Osteoblast (primary cell): ENCODE measurements at regions not wholly inside any gene's neighbourhood (a gene's known extent, or its start where the extent isn't known, plus 50 kb on each side); places are given as distances from the start of the nearest gene placed in this dataset.

ENCODE experiments used
- DNase-seq: peaks from one replicate; pipeline ENCODE4 v3.0.0; 2011; ENCODE audit warnings: low spot score, mixed read lengths; ENCODE audit not compliant: insufficient read length; ENCODE audit errors: missing footprints
- H2AFZ ChIP-seq: 2 replicates; pipeline ENCODE4 v1.6.0; 2011; ENCODE audit warnings: mild to moderate bottlenecking, low read length
- H3K27ac ChIP-seq: 2 replicates; pipeline ENCODE4 v1.5.1; 2011; ENCODE audit warnings: mild to moderate bottlenecking, low read depth, low read length, moderate library complexity
- H3K27me3 ChIP-seq: 2 replicates; pipeline ENCODE4 v1.6.0; 2012; ENCODE audit warnings: mild to moderate bottlenecking, control low read depth, inconsistent platforms, low read length, moderate library complexity; ENCODE audit not compliant: insufficient read depth
- H3K36me3 ChIP-seq: 2 replicates; pipeline ENCODE4 v1.5.1; 2011; ENCODE audit warnings: mild to moderate bottlenecking, low read length, control low read depth, moderate library complexity; ENCODE audit not compliant: insufficient read depth
- H3K4me1 ChIP-seq: 2 replicates; pipeline ENCODE4 v1.5.1; 2011; ENCODE audit warnings: mild to moderate bottlenecking, low read length, control low read depth, moderate library complexity; ENCODE audit not compliant: insufficient read depth
- H3K4me2 ChIP-seq: 2 replicates; pipeline ENCODE4 v1.6.0; 2011; ENCODE audit warnings: mild to moderate bottlenecking, low read length; ENCODE audit not compliant: insufficient read depth
- H3K4me3 ChIP-seq: fragments of 200-600 bp; sonication (generic); 3 replicates; pipeline ENCODE4 v1.5.1; 2012; ENCODE audit warnings: mild to moderate bottlenecking, low read length, inconsistent platforms; ENCODE audit not compliant: insufficient read depth
- H3K79me2 ChIP-seq: 2 replicates; pipeline ENCODE4 v1.6.0; 2012; ENCODE audit warnings: mild to moderate bottlenecking, low read length, control low read depth, inconsistent platforms; ENCODE audit not compliant: insufficient read depth
- H3K9me3 ChIP-seq: 2 replicates; pipeline ENCODE4 v1.5.1; 2011; ENCODE audit warnings: low read depth, low read length, control low read depth
- H4K20me1 ChIP-seq: 2 replicates; pipeline ENCODE4 v1.6.0; 2012; ENCODE audit warnings: mild to moderate bottlenecking, low read length, control low read depth; ENCODE audit not compliant: insufficient read depth
- TF ChIP-seq, protein P1 (sequence below): IDR thresholded peaks from 2 replicates; pipeline ENCODE4 v1.5.1; 2011; ENCODE audit warnings: mild to moderate bottlenecking, low read depth, low read length, moderate library complexity; ENCODE audit errors: extremely low read depth

DNA sequence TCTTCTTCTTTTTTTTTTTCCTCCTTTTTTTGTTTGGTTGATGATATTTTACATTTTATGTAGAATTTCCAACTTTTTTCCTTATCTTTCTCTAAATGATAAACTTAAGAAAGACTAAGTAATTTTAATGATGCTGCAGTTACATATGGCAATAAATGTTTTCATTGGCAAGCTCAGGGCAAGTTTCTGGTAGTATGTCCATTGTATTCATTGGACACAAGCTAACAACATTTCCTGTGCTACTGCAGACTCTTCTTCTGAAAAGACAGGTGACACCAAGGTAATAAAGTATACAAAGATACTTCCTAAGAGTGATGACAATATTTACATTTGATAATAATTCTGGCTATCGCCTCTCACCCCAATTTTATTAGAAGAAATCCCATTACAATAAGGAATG, 219.2 kb upstream of the NFIA start:
- Histone ChIP-seq H3K27me3 (peaks cover 19% of the 10 kb centered on the region), H4K20me1 (no peaks in the 10 kb centered on the region), H3K4me2 (no peak overlapping the region), H3K36me3 (no peaks in the 10 kb centered on the region), H2AFZ (no peak overlapping the region), H3K9me3 (no peaks in the 10 kb centered on the region), H3K4me3 (no peak overlapping the region), H3K79me2 (no peaks in the 10 kb centered on the region), H3K27ac (no peak overlapping the region), H3K4me1 (no peaks in the 10 kb centered on the region)
- DNase-seq, result no peak
- TF ChIP-seq, protein P1, sequence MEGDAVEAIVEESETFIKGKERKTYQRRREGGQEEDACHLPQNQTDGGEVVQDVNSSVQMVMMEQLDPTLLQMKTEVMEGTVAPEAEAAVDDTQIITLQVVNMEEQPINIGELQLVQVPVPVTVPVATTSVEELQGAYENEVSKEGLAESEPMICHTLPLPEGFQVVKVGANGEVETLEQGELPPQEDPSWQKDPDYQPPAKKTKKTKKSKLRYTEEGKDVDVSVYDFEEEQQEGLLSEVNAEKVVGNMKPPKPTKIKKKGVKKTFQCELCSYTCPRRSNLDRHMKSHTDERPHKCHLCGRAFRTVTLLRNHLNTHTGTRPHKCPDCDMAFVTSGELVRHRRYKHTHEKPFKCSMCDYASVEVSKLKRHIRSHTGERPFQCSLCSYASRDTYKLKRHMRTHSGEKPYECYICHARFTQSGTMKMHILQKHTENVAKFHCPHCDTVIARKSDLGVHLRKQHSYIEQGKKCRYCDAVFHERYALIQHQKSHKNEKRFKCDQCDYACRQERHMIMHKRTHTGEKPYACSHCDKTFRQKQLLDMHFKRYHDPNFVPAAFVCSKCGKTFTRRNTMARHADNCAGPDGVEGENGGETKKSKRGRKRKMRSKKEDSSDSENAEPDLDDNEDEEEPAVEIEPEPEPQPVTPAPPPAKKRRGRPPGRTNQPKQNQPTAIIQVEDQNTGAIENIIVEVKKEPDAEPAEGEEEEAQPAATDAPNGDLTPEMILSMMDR, result no peak

DNA sequence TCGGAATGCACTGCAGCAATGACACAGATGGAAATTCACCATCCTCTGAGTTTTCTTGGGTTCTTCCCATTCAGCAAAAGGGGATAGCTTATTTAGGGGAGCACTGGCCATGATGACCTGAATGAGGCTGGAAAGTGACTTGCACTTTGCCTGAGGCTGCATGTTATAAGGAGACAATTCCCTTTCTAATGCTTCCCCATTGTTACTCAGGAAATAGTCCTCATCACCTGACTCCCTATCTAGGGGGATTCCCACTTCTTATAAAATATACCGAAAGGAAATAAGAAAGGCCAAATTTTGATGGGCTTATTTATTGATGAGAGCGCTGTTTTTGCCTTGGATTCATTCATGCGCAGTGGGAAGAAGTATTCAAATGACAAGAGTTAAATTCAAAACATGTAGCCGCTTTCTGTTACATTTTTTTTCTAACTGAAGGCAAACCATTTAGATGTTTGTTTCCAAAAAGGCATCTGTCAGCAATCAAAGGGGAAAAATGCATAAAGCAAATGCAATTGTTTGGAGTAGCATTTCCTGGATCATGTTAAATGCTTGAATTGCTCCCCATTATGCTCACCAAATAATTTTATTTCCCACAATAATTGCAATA, 220.3 kb upstream of the NFIA start:
- H3K4me1 ChIP-seq, result no peaks in the 10 kb centered on the region
- TF ChIP-seq, protein P1, result no peak
- no peaks in the 10 kb centered on the region for H3K79me2 ChIP-seq
- no peaks in the 10 kb centered on the region for H3K9me3 ChIP-seq
- H3K27ac ChIP-seq, result no peak overlapping the region
- peaks cover 19% of the 10 kb centered on the region for H3K27me3 ChIP-seq
- peak; percentile 18 for DNase-seq
- no peak overlapping the region for H2AFZ ChIP-seq
- H3K4me3 ChIP-seq, result no peak overlapping the region
- H3K36me3 ChIP-seq, result no peaks in the 10 kb centered on the region
- H4K20me1 ChIP-seq, result no peaks in the 10 kb centered on the region
- no peak overlapping the region for H3K4me2 ChIP-seq

DNA sequence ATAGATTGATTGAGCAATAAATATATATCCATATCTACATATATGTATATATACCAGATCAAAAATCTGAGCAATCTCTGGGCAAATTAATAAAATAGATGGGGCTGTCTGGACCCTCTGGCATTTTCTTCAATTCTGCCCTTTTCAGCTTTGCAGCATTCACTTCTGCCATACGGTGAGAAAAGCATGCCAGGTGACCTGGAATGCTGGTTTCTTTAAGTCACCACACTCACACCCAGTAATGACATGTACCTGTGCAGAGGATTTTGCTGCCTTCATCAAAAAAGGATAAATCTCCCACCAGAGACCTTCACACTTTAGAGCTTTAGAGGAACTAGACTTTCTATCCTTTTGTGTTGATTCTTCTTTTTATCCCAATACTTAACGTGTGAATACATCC, 223.2 kb upstream of the NFIA start:
- no peak overlapping the region for H2AFZ ChIP-seq
- DNase-seq, result no peak
- no peak overlapping the region for H3K4me3 ChIP-seq
- no peaks in the 10 kb centered on the region for H4K20me1 ChIP-seq
- H3K36me3 ChIP-seq, result no peaks in the 10 kb centered on the region
- no peaks in the 10 kb centered on the region for H3K9me3 ChIP-seq
- TF ChIP-seq, protein P1, result no peak
- no peaks in the 10 kb centered on the region for H3K79me2 ChIP-seq
- H3K4me1 ChIP-seq, result no peaks in the 10 kb centered on the region
- no peak overlapping the region for H3K27ac ChIP-seq
- H3K4me2 ChIP-seq, result no peak overlapping the region
- peaks cover 6% of the 10 kb centered on the region for H3K27me3 ChIP-seq

DNA sequence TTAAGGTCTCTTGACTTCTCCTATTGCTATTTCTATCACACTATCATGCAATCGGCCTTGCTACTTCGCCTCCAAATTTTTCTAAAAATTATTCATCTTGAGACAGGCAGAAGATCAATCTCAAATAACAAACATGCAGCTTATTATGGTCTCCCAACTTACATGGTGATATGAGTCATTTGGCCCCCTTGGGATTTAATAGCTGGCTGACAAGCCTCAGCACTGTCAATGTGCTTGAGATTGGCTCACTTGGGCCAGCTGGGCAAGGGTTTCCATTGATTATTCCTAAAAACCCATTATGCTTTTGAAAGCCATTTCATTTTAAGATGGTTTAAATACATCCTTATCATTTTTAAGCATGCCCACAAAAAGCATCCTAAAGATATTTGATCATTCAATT, 224.5 kb upstream of the NFIA start:
- no peak for DNase-seq
- no peaks in the 10 kb centered on the region for H3K36me3 ChIP-seq

More for the DNA sequence above, 224.5 kb upstream of the NFIA start:
- no peaks in the 10 kb centered on the region for H3K4me1 ChIP-seq
- no peak overlapping the region for H2AFZ ChIP-seq
- H3K9me3 ChIP-seq, result no peaks in the 10 kb centered on the region
- H3K4me2 ChIP-seq, result no peak overlapping the region
- H3K4me3 ChIP-seq, result no peak overlapping the region
- no peaks in the 10 kb centered on the region for H4K20me1 ChIP-seq
- no peaks in the 10 kb centered on the region for H3K79me2 ChIP-seq
- TF ChIP-seq, protein P1, result no peak
- H3K27ac ChIP-seq, result no peak overlapping the region
- peaks cover 5% of the 10 kb centered on the region for H3K27me3 ChIP-seq
